Keratinocyte (primary cell): ENCODE measurements at regions not wholly inside any gene's neighbourhood (a gene's known extent, or its start where the extent isn't known, plus 50 kb on each side); places are given as distances from the start of the nearest gene placed in this dataset.
"Not testable (repeated sequence)": the region's sequence is repeated elsewhere in the genome, so short reads cannot be mapped to it uniquely, and the experiment has no call there.

Experiments used
- DNase-seq: peaks from one replicate; pipeline ENCODE4 v3.0.0-alpha.2; 2011; ENCODE audit warnings: low read depth, missing footprints, low spot score
- FAIRE-seq: peaks from 2 replicates; lab custom pipeline; 2011; peaks lifted over from hg19 to GRCh38; lab: Jason Lieb, UNC
- H2AFZ ChIP-seq: 2 replicates; pipeline ENCODE4 v1.6.0; 2012; ENCODE audit warnings: low read length, control low read depth, inconsistent platforms; ENCODE audit not compliant: control insufficient read depth
- H3K27ac ChIP-seq: 2 replicates; pipeline ENCODE4 v1.5.1; 2011; ENCODE audit warnings: low read length; ENCODE audit not compliant: control insufficient read depth, insufficient read depth
- H3K27me3 ChIP-seq: 3 replicates; pipeline ENCODE4 v1.6.0; 2011; ENCODE audit warnings: low read length; ENCODE audit not compliant: control insufficient read depth, insufficient read depth; ENCODE audit errors: extremely low read depth
- H3K36me3 ChIP-seq, 2 experiments: 2 replicates in 1 of 2; 3 replicates in 1 of 2; pipeline ENCODE4 v1.5.1; 2011; ENCODE audit warnings: low read length in 2 of 2, mild to moderate bottlenecking in 1 of 2; ENCODE audit not compliant: control insufficient read depth in 2 of 2, insufficient read depth in 2 of 2; ENCODE audit errors: extremely low read depth in 1 of 2
- H3K4me1 ChIP-seq: 3 replicates; pipeline ENCODE4 v1.5.1; 2011; ENCODE audit warnings: low read length; ENCODE audit not compliant: control insufficient read depth, insufficient read depth; ENCODE audit errors: extremely low read depth
- H3K4me2 ChIP-seq: 3 replicates; pipeline ENCODE4 v1.6.0; 2011; ENCODE audit warnings: low read depth, low read length; ENCODE audit not compliant: control insufficient read depth, insufficient read depth; ENCODE audit errors: extremely low read depth
- H3K4me3 ChIP-seq, 3 experiments: fragments of 200-600 bp in 1 of 3; sonication (generic) in 1 of 3; 2 replicates in 2 of 3; 3 replicates in 1 of 3; pipeline ENCODE4 v1.5.1; 2011 to 2016; ENCODE audit warnings: low read length in 3 of 3, mild to moderate bottlenecking in 3 of 3, control low read depth in 2 of 3, inconsistent platforms in 1 of 3, low read depth in 1 of 3, mixed read lengths in 1 of 3, mixed run types in 1 of 3, moderate library complexity in 1 of 3; ENCODE audit not compliant: control insufficient read depth in 2 of 3, insufficient read depth in 2 of 3; ENCODE audit errors: extremely low read depth in 1 of 3
- H3K79me2 ChIP-seq: 2 replicates; pipeline ENCODE4 v1.6.0; 2012; ENCODE audit warnings: low read length; ENCODE audit not compliant: control insufficient read depth, insufficient read depth
- H3K9ac ChIP-seq: 3 replicates; pipeline ENCODE4 v1.6.0; 2011; ENCODE audit warnings: low read length; ENCODE audit not compliant: control insufficient read depth, insufficient read depth; ENCODE audit errors: extremely low read depth
- H3K9me1 ChIP-seq: 3 replicates; pipeline ENCODE4 v1.6.0; 2011; ENCODE audit warnings: low read length; ENCODE audit not compliant: control insufficient read depth, insufficient read depth; ENCODE audit errors: extremely low read depth
- H3K9me3 ChIP-seq: 2 replicates; pipeline ENCODE4 v1.5.1; 2012; ENCODE audit warnings: low read depth, low read length; ENCODE audit not compliant: control insufficient read depth
- H4K20me1 ChIP-seq: 3 replicates; pipeline ENCODE4 v1.6.0; 2011; ENCODE audit warnings: low read length; ENCODE audit not compliant: control insufficient read depth, insufficient read depth; ENCODE audit errors: extremely low read depth
- CTCF ChIP-seq, 3 experiments: IDR thresholded peaks in 1 of 3; conservative IDR thresholded peaks in 1 of 3; optimal IDR thresholded peaks in 1 of 3; 2 replicates in 2 of 3; 3 replicates in 1 of 3; pipeline versions ENCODE3 to v1.5.1; 2011; ENCODE audit warnings: low read length in 3 of 3, mild to moderate bottlenecking in 3 of 3, moderate library complexity in 2 of 3, control low read depth in 1 of 3, inconsistent platforms in 1 of 3; ENCODE audit not compliant: insufficient read depth in 2 of 3; ENCODE audit errors: extremely low read depth in 1 of 3
- EZH2 ChIP-seq: IDR thresholded peaks from one replicate; pipeline ENCODE4 v1.6.1; 2012; ENCODE audit warnings: inconsistent platforms, mild to moderate bottlenecking, low read length, moderate library complexity
- dilution Hi-C: fragments of 300-500 bp; cut with MboI; formaldehyde crosslinking; loops from one replicate; pipeline ENCODE4 v1.7.0; 2020; ENCODE audit warnings: low sequenced_read_pairs; ENCODE audit not compliant: extremely low pct_ligation_motif_present

- Histone ChIP-seq H3K27ac (no peak overlapping the region), H3K4me3 (no peak overlapping the region), H3K9ac (no peak overlapping the region), H4K20me1 (no peaks in the 10 kb centered on the region), H3K4me1 (no peaks in the 10 kb centered on the region), H3K9me1 (no peaks in the 10 kb centered on the region), H2AFZ (no peak overlapping the region), H3K36me3 (no peaks in the 10 kb centered on the region), H3K9me3 (no peaks in the 10 kb centered on the region), H3K27me3 (no peaks in the 10 kb centered on the region), H3K4me2 (no peak overlapping the region), H3K79me2 (no peaks in the 10 kb centered on the region)
- dilution Hi-C loops: no loop called here
- FAIRE-seq: no peak
- no peak for TF ChIP-seq CTCF (optimal IDR thresholded peaks at IDR 0.05 in 1 of 3, IDR thresholded peaks at IDR 0.05 in 1 of 3, conservative IDR thresholded peaks at IDR 0.05 in 1 of 3; ENCODE audit: extremely low read depth in 1 of 3, insufficient read depth in 2 of 3, low read length in 3 of 3)
- TF ChIP-seq EZH2: no peak
- DNase-seq: no peak
These were observed 320.6 kb downstream of the REEP3 start for GRCh38 chr10:63841761-63842160.

- Histone ChIP-seq H3K9me1 (no peaks in the 10 kb centered on the region), H3K36me3 (no peaks in the 10 kb centered on the region), H3K4me3 (no peak overlapping the region), H3K27ac (no peak overlapping the region), H3K4me2 (no peak overlapping the region), H3K27me3 (no peaks in the 10 kb centered on the region), H3K79me2 (no peaks in the 10 kb centered on the region), H3K9ac (no peak overlapping the region), H3K4me1 (no peaks in the 10 kb centered on the region), H3K9me3 (no peaks in the 10 kb centered on the region), H2AFZ (no peak overlapping the region), H4K20me1 (no peaks in the 10 kb centered on the region)
- TF ChIP-seq EZH2 (no peak), CTCF (optimal IDR thresholded peaks at IDR 0.05 in 1 of 3, IDR thresholded peaks at IDR 0.05 in 1 of 3, conservative IDR thresholded peaks at IDR 0.05 in 1 of 3; ENCODE audit: extremely low read depth in 1 of 3, insufficient read depth in 2 of 3, low read length in 3 of 3) (no peak)
- dilution Hi-C loops: no loop called here
- no peak for DNase-seq
- FAIRE-seq: no peak
These were observed 321.9 kb downstream of the REEP3 start for GRCh38 chr10:63843107-63843506.

DNA sequence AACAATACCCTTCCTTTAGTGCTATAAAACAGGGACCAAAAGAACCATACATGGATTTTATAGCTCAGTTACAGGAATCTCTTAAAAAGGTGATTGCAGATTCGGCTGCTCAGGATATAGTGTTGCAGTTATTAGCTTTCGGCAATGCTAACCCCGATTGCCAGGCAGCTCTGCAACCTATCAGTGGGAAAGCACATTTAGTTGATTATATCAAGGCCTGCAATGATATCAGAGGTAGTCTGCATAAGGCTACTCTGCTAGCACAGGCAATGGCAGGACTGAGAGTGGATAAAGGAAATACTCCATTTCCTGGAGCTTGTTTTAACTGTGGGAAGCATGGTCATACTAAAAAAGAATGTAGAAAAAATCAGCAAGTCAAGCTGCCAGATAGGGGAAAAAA lies 327.7 kb downstream of the REEP3 start:
- FAIRE-seq, H3K79me2 ChIP-seq, DNase-seq, H3K9ac ChIP-seq, H3K4me3 ChIP-seq, H3K36me3 ChIP-seq, H3K4me2 ChIP-seq, H2AFZ ChIP-seq, dilution Hi-C loops, H3K27me3 ChIP-seq, H4K20me1 ChIP-seq, H3K27ac ChIP-seq, H3K4me1 ChIP-seq, H3K9me1 ChIP-seq, H3K9me3 ChIP-seq: not testable (repeated sequence)
